ENCODE measurements at regions not wholly inside any gene's neighbourhood (a gene's known extent, or its start where the extent isn't known, plus 50 kb on each side); places are given as distances from the start of the nearest gene placed in this dataset.

GRCh38 chr3:106018929-106019550 is 150.2 kb upstream of the CBLB start:
- no peak for DNase-seq (ENCODE audit: low read depth in 2 of 2)

GRCh38 chr3:106022913-106023312 is 154.1 kb upstream of the CBLB start:
- no peak for DNase-seq (ENCODE audit: low read depth in 2 of 2)

GRCh38 chr3:106025151-106025722 is 156.4 kb upstream of the CBLB start:
- no peak for DNase-seq (ENCODE audit: low read depth in 2 of 2)

GRCh38 chr3:106029954-106030626 is 161.3 kb upstream of the CBLB start:
- DNase-seq (ENCODE audit: low read depth in 2 of 2): no peak

- no peak for DNase-seq (ENCODE audit: low read depth in 2 of 2)
Observed at GRCh38 chr3:106030627-106030963, 161.8 kb upstream of the CBLB start.

- DNase-seq (ENCODE audit: low read depth in 2 of 2): no peak
Observed at GRCh38 chr3:106032479-106032878, 163.7 kb upstream of the CBLB start.

GRCh38 chr3:106033654-106034053 is 164.8 kb upstream of the CBLB start:
- DNase-seq (ENCODE audit: low read depth in 2 of 2): no peak

- no peak for DNase-seq (ENCODE audit: low read depth in 2 of 2)
Observed at GRCh38 chr3:106034313-106034712, 165.5 kb upstream of the CBLB start.

- no peak for DNase-seq (ENCODE audit: low read depth in 2 of 2)
Observed at GRCh38 chr3:106035619-106036018, 166.8 kb upstream of the CBLB start.

GRCh38 chr3:106036696-106037095 is 167.9 kb upstream of the CBLB start:
- DNase-seq (ENCODE audit: low read depth in 2 of 2): no peak

GRCh38 chr3:106047221-106047620 is 178.4 kb upstream of the CBLB start:
- no peak for DNase-seq (ENCODE audit: low read depth in 2 of 2)

GRCh38 chr3:106048946-106049481 is 180.2 kb upstream of the CBLB start:
- no peak for DNase-seq (ENCODE audit: low read depth in 2 of 2)

- no peak for DNase-seq (ENCODE audit: low read depth in 2 of 2)
Observed at GRCh38 chr3:106049821-106050220, 181.0 kb upstream of the CBLB start.

GRCh38 chr3:106056931-106057330 is 188.1 kb upstream of the CBLB start:
- no peak for DNase-seq (ENCODE audit: low read depth in 2 of 2)

GRCh38 chr3:106058475-106058874 is 189.7 kb upstream of the CBLB start:
- no peak for DNase-seq (ENCODE audit: low read depth in 2 of 2)

GRCh38 chr3:106059953-106060517 is 191.2 kb upstream of the CBLB start:
- no peak for DNase-seq (ENCODE audit: low read depth in 2 of 2)

GRCh38 chr3:106063909-106064308 is 195.1 kb upstream of the CBLB start:
- no peak for DNase-seq (ENCODE audit: low read depth in 2 of 2)

GRCh38 chr3:106065831-106066230 is 197.0 kb upstream of the CBLB start:
- DNase-seq (ENCODE audit: low read depth in 2 of 2): no peak

GRCh38 chr3:106067711-106068110 is 198.9 kb upstream of the CBLB start:
- DNase-seq (ENCODE audit: low read depth in 2 of 2): no peak

- no peak for DNase-seq (ENCODE audit: low read depth in 2 of 2)
Observed at GRCh38 chr3:106068381-106068780, 199.6 kb upstream of the CBLB start.

GRCh38 chr3:106068795-106069194 is 200.0 kb upstream of the CBLB start:
- no peak for DNase-seq (ENCODE audit: low read depth in 2 of 2)

GRCh38 chr3:106070187-106070586 is 201.4 kb upstream of the CBLB start:
- DNase-seq (ENCODE audit: low read depth in 2 of 2): no peak

GRCh38 chr3:106071306-106071705 is 202.5 kb upstream of the CBLB start:
- DNase-seq (ENCODE audit: low read depth in 2 of 2): no peak
